LoVo (cell line): ENCODE measurements at regions not wholly inside any gene's neighbourhood (a gene's known extent, or its start where the extent isn't known, plus 50 kb on each side); places are given as distances from the start of the nearest gene placed in this dataset.

Experiments used
- DNase-seq: peaks from one replicate; pipeline ENCODE4 v3.0.0-alpha.2; 2016; ENCODE audit warnings: low spot score

DNA sequence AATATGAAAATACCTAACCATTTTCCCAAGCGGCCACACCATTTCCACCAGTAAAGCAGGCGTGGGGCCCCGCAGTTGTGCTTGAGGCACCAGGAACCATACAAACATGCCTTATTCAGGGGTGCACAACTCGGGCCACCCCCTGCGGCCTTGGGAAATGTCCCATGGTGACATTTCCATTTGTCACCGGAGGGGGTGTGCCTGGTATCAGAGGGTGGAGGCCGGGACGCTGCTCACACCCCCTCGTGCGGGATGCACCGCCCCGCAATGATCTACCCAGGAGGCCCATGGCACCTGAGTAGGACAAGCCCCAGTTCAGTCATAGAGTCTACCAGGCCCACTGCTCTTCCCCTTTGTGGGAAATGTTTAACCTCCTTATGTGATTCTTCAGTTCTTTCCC, 218.8 kb downstream of the TEX29 start:
- no peak for DNase-seq

GRCh38 chr13:111539791-111540446, 219.5 kb downstream of the TEX29 start:
- no peak for DNase-seq

- DNase-seq, result no peak
These were observed 220.0 kb downstream of the TEX29 start for GRCh38 chr13:111540486-111540885.

DNA sequence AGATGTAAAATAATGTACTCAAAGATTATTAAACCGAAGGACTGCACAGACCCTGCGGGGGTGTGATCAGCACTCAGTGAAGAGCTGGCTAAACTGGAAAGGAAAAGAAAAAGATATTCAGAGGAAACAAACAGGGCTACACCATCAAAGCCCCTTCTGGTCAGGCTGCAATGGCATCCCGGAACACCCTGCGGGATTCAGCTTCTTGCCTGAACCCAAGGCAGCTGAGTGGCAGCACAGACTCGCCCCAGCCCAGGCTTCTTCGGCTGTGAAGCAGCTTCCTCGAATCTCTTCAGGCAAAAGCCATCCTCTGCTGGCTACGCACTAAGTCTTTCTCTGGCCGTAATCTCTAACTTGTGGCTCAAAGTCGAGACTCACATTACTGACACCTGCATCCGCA, 220.9 kb downstream of the TEX29 start:
- DNase-seq, result no peak

GRCh38 chr13:111541752-111542529, 221.5 kb downstream of the TEX29 start:
- DNase-seq, result no peak

DNA sequence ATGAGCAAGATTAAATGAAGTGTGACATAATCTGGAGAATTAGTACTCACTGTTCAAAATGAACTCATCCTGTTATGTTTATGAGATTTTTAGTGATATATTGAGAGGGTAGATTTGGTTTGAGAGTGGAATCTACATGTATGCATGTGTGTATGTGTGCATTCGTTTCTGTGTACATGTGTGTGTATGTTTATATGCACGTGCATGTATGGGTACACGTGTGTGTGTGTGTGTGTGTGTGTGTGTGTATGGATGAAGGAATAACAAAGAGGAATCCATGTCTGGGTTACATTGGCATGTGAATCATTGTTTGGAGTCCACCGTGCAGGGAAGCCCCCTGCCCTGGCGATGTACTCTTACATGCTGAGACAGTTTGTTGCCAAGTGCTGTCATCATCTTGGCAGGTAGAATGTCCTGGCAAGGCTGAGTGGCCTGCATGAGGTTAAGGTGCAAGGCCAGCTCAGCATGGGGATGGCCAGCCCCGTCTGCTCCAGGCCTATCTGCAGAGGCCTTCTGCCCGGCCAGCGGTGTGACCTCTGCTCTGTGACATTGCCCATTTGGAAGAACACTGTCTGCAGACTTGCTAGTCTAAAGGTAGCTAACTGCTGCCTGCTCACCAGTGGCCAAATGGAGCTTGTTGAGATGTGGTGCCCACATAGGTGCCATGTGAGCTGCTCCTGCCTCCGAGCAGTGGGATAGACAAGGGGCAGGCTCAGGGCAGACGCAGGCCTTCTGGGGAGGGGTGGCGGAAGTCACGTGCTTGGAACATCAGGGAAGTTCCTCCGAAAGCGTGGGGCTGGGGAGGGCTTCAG, 222.3 kb downstream of the TEX29 start:
- DNase-seq, result no peak

- no peak for DNase-seq
These were observed 226.7 kb downstream of the TEX29 start for GRCh38 chr13:111546921-111547675.

GRCh38 chr13:111547726-111548273, 227.4 kb downstream of the TEX29 start:
- DNase-seq, result no peak

DNA sequence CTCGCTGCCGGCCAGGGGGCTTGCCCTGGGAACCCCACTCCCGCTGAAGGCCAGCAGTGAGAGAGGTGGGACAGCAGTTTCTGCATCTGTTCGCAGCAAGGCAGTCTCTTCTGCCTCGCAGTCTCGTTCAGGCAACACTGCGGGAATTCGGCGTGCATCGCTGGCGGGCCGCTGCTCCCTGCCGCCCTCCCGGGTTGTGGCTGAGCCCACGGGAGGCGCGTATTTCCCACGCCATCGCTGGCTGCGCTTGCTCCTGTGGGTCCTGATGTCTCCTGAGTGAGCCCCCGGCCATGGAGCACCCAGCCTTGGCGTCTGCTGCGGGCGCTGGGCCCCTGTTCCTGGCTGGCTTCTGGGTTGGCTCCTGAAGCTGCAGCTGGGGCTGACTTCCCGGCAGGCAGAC, 227.9 kb downstream of the TEX29 start:
- DNase-seq, result no peak

- no peak for DNase-seq
These were observed 228.4 kb downstream of the TEX29 start for GRCh38 chr13:111548805-111549204.

GRCh38 chr13:111549464-111549863, 229.0 kb downstream of the TEX29 start:
- no peak for DNase-seq

DNA sequence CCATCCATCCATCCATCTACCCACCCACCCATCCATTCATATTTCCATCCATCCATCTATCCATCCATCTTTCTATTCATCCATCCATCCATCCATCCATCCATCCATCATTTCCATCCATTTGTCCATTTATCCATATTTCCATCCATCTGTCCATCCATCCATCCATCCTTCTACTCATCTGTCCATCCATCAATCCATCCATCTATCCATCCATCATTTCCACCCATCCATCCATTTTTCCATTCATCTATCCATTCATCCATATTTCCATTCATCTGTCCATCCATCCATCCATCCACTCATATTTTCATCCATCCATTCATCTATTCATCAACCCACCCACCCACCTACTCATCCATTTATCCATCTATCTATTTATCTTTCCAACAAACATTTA, 229.6 kb downstream of the TEX29 start:
- DNase-seq, result no peak

GRCh38 chr13:111551204-111551820, 230.9 kb downstream of the TEX29 start:
- no peak for DNase-seq

GRCh38 chr13:111552891-111553655, 232.6 kb downstream of the TEX29 start:
- DNase-seq, result no peak

GRCh38 chr13:111554539-111555267, 234.3 kb downstream of the TEX29 start:
- no peak for DNase-seq

DNA sequence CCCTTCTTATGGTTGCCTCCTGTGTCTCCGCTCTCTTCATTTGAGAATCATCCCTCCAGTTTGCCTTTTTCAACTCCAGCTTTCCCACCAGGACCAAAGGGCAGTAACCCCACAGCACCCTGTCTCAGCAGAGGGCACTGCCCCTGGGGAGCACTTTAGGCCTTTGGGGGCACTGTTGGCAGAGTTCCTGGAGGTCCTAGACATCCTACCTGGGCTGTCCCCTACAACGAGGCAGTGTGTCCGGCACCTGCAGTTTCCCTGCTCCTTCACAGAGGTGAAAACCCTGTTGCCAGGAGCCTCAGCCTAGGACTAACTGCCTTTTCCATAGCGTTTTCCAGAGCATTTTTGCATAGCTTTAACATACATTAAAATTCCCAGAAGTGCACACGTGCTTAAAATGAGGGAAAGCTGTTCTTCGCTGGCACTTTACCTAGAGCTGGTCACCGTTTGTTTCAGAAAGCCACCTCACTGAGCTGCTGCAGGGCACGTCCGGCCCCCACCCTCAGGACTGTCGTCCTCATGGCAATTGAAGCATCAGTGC, 234.9 kb downstream of the TEX29 start:
- DNase-seq, result no peak

GRCh38 chr13:111555903-111556302, 235.5 kb downstream of the TEX29 start:
- DNase-seq, result no peak

- no peak for DNase-seq
These were observed 236.1 kb downstream of the TEX29 start for GRCh38 chr13:111556496-111556895.

DNA sequence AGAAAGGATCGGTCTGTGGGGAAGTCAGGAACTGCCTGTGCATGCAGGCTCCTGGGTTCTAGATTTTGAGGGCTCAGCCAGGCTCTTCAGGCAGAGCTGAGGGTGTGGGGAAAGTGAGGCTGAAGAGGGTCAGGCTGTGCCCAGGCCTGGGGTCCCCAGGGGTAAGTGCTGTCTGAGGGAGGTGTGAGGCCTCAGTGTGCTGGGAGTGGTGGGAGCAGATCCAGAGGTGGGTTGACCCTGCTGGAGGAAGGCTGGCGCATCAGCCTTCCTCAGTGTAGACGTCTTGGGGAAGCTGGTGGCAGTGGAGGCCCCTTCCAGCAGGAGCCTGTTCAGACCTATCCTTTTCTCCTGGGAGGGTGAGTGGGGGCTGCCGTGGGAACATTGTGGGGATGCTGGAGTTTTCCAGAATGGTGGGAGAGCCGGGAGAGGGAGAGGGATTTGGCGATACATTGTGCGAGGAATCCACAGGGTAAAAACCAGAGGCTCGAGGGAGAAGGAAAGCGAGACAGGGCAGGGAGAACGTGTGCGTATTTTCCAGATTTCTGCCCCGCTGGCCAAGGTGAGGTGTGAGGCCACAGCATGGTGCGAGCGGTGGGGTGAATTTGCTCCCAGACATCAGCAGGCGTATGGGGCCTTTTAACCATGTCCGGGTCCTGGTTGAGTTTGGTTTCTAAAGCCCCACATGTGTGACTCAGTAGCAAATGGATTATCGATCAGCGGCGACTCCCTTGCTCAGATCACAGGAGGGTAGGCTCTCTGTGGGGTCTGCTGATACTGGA, 237.7 kb downstream of the TEX29 start:
- no peak for DNase-seq
